ENCODE measurements at regions not wholly inside any gene's neighbourhood (a gene's known extent, or its start where the extent isn't known, plus 50 kb on each side); places are given as distances from the start of the nearest gene placed in this dataset.
"Not testable (repeated sequence)": the region's sequence is repeated elsewhere in the genome, so short reads cannot be mapped to it uniquely, and the experiment has no call there.

GRCh38 chr9:104988539-104988938 lies 60.6 kb upstream of the ABCA1 start:
- TF ChIP-seq EZH2 (IDR thresholded peaks at IDR 0.05) (no peak), FOXP2 (optimal IDR thresholded peaks at IDR 0.05; ENCODE audit: control extremely low read depth, extremely low read length, insufficient read depth) (no peak), POLR2AphosphoS5 (IDR thresholded peaks at IDR 0.05; ENCODE audit: borderline replicate concordance, low read depth, low read length) (no peak)
- DNase-seq (ENCODE audit: low read depth, low spot score) = no peak
- Histone ChIP-seq H3K9ac (ENCODE audit: insufficient read length) (no peak overlapping the region), H3K36me3 (ENCODE audit: insufficient read depth, low read length) (no peaks in the 10 kb centered on the region), H3K9me3 (ENCODE audit: low read depth, low read length) (no peaks in the 10 kb centered on the region), H3K27ac (no peak overlapping the region), H3K4me3 (no peak overlapping the region)

GRCh38 chr9:104991144-104991953 lies 63.4 kb upstream of the ABCA1 start:
- Histone ChIP-seq H3K9me3 (ENCODE audit: low read depth, low read length) (no peaks in the 10 kb centered on the region), H3K4me3 (peak overlapping the region; percentile 74), H3K36me3 (ENCODE audit: insufficient read depth, low read length) (no peaks in the 10 kb centered on the region), H3K9ac (ENCODE audit: insufficient read length) (peak overlapping the region; percentile 64), H3K27ac (peak overlapping the region; percentile 77; the same call in 1 of the 2 replicates)
- peak; percentile 60; the same call in 1 of the 2 replicates for TF ChIP-seq POLR2AphosphoS5 (IDR thresholded peaks at IDR 0.05; ENCODE audit: borderline replicate concordance, low read depth, low read length)
- no peak for TF ChIP-seq EZH2 (IDR thresholded peaks at IDR 0.05)
- peak; percentile 8 for DNase-seq (ENCODE audit: low read depth, low spot score)

DNA sequence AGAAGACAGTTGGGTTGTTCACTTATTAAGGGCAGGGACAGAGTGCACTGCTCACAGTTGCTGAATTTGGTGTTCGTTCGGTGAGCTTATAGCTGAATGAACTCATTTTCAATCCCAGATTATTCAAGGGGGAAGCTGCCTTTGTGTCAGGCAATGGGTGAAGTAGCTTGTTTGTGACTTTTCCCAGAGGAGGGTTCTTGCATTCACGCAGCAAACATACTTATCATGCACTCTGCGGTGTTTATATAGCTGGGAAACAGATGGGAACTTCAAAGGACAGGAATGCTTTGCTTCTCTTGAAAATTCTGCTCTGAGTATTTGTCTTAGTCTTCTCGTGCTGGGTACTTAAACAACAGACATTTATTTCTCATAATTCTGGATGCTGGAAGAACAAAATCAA lies 64.7 kb upstream of the ABCA1 start:
- no peak overlapping the region for H3K27ac ChIP-seq
- no peaks in the 10 kb centered on the region for H3K36me3 ChIP-seq (ENCODE audit: insufficient read depth, low read length)
- TF ChIP-seq POLR2AphosphoS5 (IDR thresholded peaks at IDR 0.05; ENCODE audit: borderline replicate concordance, low read depth, low read length) = no peak
- no peak for TF ChIP-seq FOXP2 (optimal IDR thresholded peaks at IDR 0.05; ENCODE audit: control extremely low read depth, extremely low read length, insufficient read depth)
- TF ChIP-seq EZH2 (IDR thresholded peaks at IDR 0.05) = no peak
- no peak overlapping the region for H3K4me3 ChIP-seq
- H3K9me3 ChIP-seq (ENCODE audit: low read depth, low read length) = no peaks in the 10 kb centered on the region
- DNase-seq (ENCODE audit: low read depth, low spot score) = no peak
- no peak overlapping the region for H3K9ac ChIP-seq (ENCODE audit: insufficient read length)

DNA sequence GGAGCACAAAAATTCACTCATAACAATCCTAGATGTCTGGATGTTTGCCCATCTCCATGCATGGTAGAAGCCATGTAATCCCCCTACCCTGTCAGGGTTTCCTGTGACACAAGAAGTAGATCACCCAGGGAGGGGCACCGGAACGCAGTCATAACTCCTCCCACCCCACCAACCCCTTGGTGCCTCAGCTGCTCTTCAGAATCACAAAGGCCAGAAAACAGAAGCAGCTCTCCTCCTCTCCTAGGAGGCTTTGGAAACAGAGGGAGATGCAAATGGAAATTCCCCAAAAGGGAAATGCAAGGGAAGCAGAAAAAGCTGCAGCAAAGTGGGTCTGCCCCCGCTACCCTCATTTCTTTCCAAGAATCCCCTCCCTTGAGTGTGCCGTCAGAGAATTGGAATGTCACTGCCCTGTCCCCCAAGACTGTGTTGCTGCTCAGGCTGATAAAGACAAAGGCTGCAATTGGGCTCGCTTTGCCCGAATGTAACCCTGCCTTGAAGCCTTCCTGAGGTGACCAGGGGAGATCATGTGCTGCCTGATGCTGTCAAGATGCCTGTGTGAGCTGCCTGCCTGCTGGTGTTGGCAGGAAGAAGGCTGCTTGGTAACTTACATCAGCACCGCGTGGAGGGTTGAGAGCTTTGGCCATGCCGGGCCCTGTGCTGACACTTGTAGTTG lies 65.5 kb upstream of the ABCA1 start:
- H3K4me3 ChIP-seq = no peak overlapping the region
- no peak overlapping the region for H3K27ac ChIP-seq
- H3K9ac ChIP-seq (ENCODE audit: insufficient read length) = no peak overlapping the region

GRCh38 chr9:104997536-104997935 lies 69.6 kb upstream of the ABCA1 start:
- Histone ChIP-seq H3K36me3 (ENCODE audit: insufficient read depth, low read length) (no peaks in the 10 kb centered on the region), H3K27ac (no peak overlapping the region), H3K9me3 (ENCODE audit: low read depth, low read length) (no peaks in the 10 kb centered on the region), H3K4me3 (no peak overlapping the region), H3K9ac (ENCODE audit: insufficient read length) (no peak overlapping the region)
- DNase-seq (ENCODE audit: low read depth, low spot score) = no peak
- TF ChIP-seq EZH2 (IDR thresholded peaks at IDR 0.05) (no peak), FOXP2 (optimal IDR thresholded peaks at IDR 0.05; ENCODE audit: control extremely low read depth, extremely low read length, insufficient read depth) (no peak), POLR2AphosphoS5 (IDR thresholded peaks at IDR 0.05; ENCODE audit: borderline replicate concordance, low read depth, low read length) (no peak)

More for the DNA sequence above, 65.5 kb upstream of the ABCA1 start:
- no peak for DNase-seq (ENCODE audit: low read depth, low spot score)
- no peaks in the 10 kb centered on the region for H3K9me3 ChIP-seq (ENCODE audit: low read depth, low read length)
- no peaks in the 10 kb centered on the region for H3K36me3 ChIP-seq (ENCODE audit: insufficient read depth, low read length)
- TF ChIP-seq FOXP2 (optimal IDR thresholded peaks at IDR 0.05; ENCODE audit: control extremely low read depth, extremely low read length, insufficient read depth) (no peak), POLR2AphosphoS5 (IDR thresholded peaks at IDR 0.05; ENCODE audit: borderline replicate concordance, low read depth, low read length) (no peak), EZH2 (IDR thresholded peaks at IDR 0.05) (no peak)

GRCh38 chr9:104999136-104999535 lies 71.2 kb upstream of the ABCA1 start:
- Histone ChIP-seq H3K4me3 (no peak overlapping the region), H3K27ac (no peak overlapping the region), H3K9ac (ENCODE audit: insufficient read length) (no peak overlapping the region), H3K9me3 (ENCODE audit: low read depth, low read length) (no peaks in the 10 kb centered on the region), H3K36me3 (ENCODE audit: insufficient read depth, low read length) (no peaks in the 10 kb centered on the region)
- TF ChIP-seq EZH2 (IDR thresholded peaks at IDR 0.05) (no peak), POLR2AphosphoS5 (IDR thresholded peaks at IDR 0.05; ENCODE audit: borderline replicate concordance, low read depth, low read length) (no peak), FOXP2 (optimal IDR thresholded peaks at IDR 0.05; ENCODE audit: control extremely low read depth, extremely low read length, insufficient read depth) (no peak)
- no peak for DNase-seq (ENCODE audit: low read depth, low spot score)

- DNase-seq (ENCODE audit: low read depth, low spot score); H3K4me3 ChIP-seq; H3K36me3 ChIP-seq (ENCODE audit: insufficient read depth, low read length); H3K9me3 ChIP-seq (ENCODE audit: low read depth, low read length); H3K9ac ChIP-seq (ENCODE audit: insufficient read length); H3K27ac ChIP-seq: not testable (repeated sequence)
Observed at GRCh38 chr9:105000529-105000928, 72.6 kb upstream of the ABCA1 start.

GRCh38 chr9:105004466-105005090 lies 76.6 kb upstream of the ABCA1 start:
- H3K9ac ChIP-seq (ENCODE audit: insufficient read length) = no peak overlapping the region
- no peak for TF ChIP-seq EZH2 (IDR thresholded peaks at IDR 0.05)
- no peak for TF ChIP-seq POLR2AphosphoS5 (IDR thresholded peaks at IDR 0.05; ENCODE audit: borderline replicate concordance, low read depth, low read length)
- TF ChIP-seq FOXP2 (optimal IDR thresholded peaks at IDR 0.05; ENCODE audit: control extremely low read depth, extremely low read length, insufficient read depth) = no peak
- no peaks in the 10 kb centered on the region for H3K36me3 ChIP-seq (ENCODE audit: insufficient read depth, low read length)
- no peak for DNase-seq (ENCODE audit: low read depth, low spot score)
- H3K27ac ChIP-seq = no peak overlapping the region
- no peaks in the 10 kb centered on the region for H3K9me3 ChIP-seq (ENCODE audit: low read depth, low read length)
- H3K4me3 ChIP-seq = no peak overlapping the region

Data from SK-N-MC (cell line).